Panc1 (cell line): ENCODE measurements at regions not wholly inside any gene's neighbourhood (a gene's known extent, or its start where the extent isn't known, plus 50 kb on each side); places are given as distances from the start of the nearest gene placed in this dataset.

ENCODE experiments used
- ATAC-seq: fragments of 200-7000 bp; cut with Tn5 transposase; 2 replicates; pipeline ENCODE4 v1.9.1; 2020; ENCODE audit warnings: mild to moderate bottlenecking, moderate library complexity
- BruUV-seq: library from RNA; stranded (reverse); fragments of 400-500 nt; replicated peaks from 2 replicates; lab custom pipeline; 2021; lab: Mats Ljungman, UMichigan
- CTCF ChIA-PET: fragments of 300-600 bp; sonication (Branson Sonifier 250); formaldehyde crosslinking; loops from one replicate; lab custom pipeline; 2022; ENCODE audit warnings: antibody characterized with exemption; lab: Charles Lee
- POLR2A ChIA-PET: fragments of 300-600 bp; sonication (Branson Sonifier 250); formaldehyde crosslinking; loops from one replicate; lab custom pipeline; 2022; ENCODE audit warnings: antibody characterized with exemption; lab: Charles Lee
- DNase-seq: peaks from one replicate; pipeline ENCODE4 v3.0.0-alpha.2; 2010; ENCODE audit warnings: low read depth, low spot score
- H3K27ac ChIP-seq: 2 replicates; pipeline ENCODE4 v1.5.1; 2011; ENCODE audit warnings: mild to moderate bottlenecking, low read length, inconsistent platforms
- H3K27me3 ChIP-seq: fragments of 200-500 bp; sonication (Bioruptor generic); 2 replicates; pipeline ENCODE4 v1.6.0; 2014; ENCODE audit warnings: low read length, inconsistent platforms; ENCODE audit not compliant: control insufficient read depth, insufficient read depth
- H3K36me3 ChIP-seq: fragments of 200-500 bp; sonication (Bioruptor generic); 2 replicates; pipeline ENCODE4 v1.5.1; 2014; ENCODE audit warnings: inconsistent platforms, mild to moderate bottlenecking, low read length, moderate library complexity; ENCODE audit not compliant: control insufficient read depth, insufficient read depth
- H3K4me1 ChIP-seq: 2 replicates; pipeline ENCODE4 v1.5.1; 2011; ENCODE audit warnings: inconsistent platforms, mild to moderate bottlenecking, low read length, moderate library complexity; ENCODE audit not compliant: control insufficient read depth, insufficient read depth
- H3K4me3 ChIP-seq, 2 experiments: 2 replicates each; pipeline ENCODE4 v1.5.1; 2011 to 2012; ENCODE audit warnings: low read depth in 2 of 2, low read length in 2 of 2, mild to moderate bottlenecking in 2 of 2, inconsistent platforms in 1 of 2, moderate library complexity in 1 of 2
- H3K9me3 ChIP-seq: fragments of 200-500 bp; sonication (Bioruptor generic); 2 replicates; pipeline ENCODE4 v1.5.1; 2014; ENCODE audit warnings: low read depth, mild to moderate bottlenecking, inconsistent platforms, low read length, moderate library complexity; ENCODE audit not compliant: control insufficient read depth, insufficient read depth
- POLR2AphosphoS5 ChIP-seq: IDR thresholded peaks from 2 replicates; pipeline ENCODE4 v1.6.1; 2012; ENCODE audit warnings: mild to moderate bottlenecking, low read depth, low read length, moderate library complexity
- REST ChIP-seq, 2 experiments: IDR thresholded peaks; 2 replicates each; pipeline ENCODE4 v1.6.1; 2011 to 2012; ENCODE audit warnings: low read depth in 2 of 2, control low read depth in 1 of 2, low read length in 1 of 2, mild to moderate bottlenecking in 1 of 2, moderate library complexity in 1 of 2; ENCODE audit not compliant: insufficient read depth in 1 of 2
- SIN3A ChIP-seq: IDR thresholded peaks from 2 replicates; pipeline ENCODE4 v1.6.1; 2012; ENCODE audit warnings: low read depth, mild to moderate bottlenecking, low read length, moderate library complexity, borderline replicate concordance; ENCODE audit not compliant: insufficient read depth
- TCF7L2 ChIP-seq: IDR thresholded peaks from 2 replicates; pipeline ENCODE4 v1.6.1; 2011; ENCODE audit warnings: mild to moderate bottlenecking, low read depth, low read length, inconsistent platforms
- in situ Hi-C: cut with HindIII; loops from 2 replicates; pipeline ENCODE4 v1.10.0; 2016; ENCODE audit warnings: low sequenced_read_pairs, low pct_unique_long_range_greater_than_20kb
- intact Hi-C: fragments of 100-400 bp; cut with micrococcal nuclease; formaldehyde crosslinking; loops from one replicate; pipeline ENCODE4 v1.10.0; 2022; ENCODE audit not compliant: unreplicated experiment
- TF ChIP-seq, protein P1 (sequence below): fragments of 450-650 bp; IDR thresholded peaks from 2 replicates; pipeline ENCODE4 v1.5.1; 2017; ENCODE audit warnings: mild to moderate bottlenecking

DNA sequence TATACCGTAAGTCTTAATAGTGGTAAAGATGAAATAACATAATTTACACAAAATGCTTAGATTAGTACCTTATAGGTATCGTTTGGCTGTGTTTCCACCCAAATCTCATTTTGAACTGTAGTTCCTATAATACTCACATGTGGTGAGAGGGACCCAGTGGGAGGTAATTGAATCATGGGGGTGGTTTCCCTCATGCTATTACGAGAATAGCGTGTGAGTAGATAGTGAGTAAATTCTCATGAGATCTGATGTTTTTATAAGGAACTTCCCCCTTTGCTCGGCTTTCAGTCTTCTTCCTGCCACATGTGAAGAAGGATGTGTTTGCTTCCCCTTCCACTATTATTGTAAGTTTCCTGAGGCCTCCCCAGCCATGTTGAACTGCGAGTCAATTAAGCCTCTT lies 426.3 kb upstream of the POT1 start:
- no TSS peak for BruUV-seq
- CTCF ChIA-PET, result no interaction called here
- H3K27ac ChIP-seq, result no peak overlapping the region

DNA sequence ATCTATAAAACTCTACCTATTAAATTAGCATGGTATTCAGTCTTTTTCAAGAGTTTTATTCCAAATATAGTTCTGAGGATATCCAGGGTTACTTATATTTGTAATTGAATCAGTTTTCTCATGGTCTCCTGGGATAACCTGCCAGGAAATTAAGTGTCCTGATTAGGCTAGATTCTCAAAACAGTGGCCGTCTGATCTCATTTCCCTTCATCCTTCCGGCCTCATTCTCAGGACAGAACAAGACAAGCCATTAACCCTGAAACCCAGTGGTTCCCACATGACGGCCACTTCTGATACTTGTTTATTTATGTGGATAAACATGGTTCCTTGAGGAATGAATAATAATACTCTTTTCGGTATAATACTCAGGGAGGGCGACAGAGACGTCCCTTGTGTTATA lies 417.6 kb upstream of the POT1 start:
- CTCF ChIA-PET, result no interaction called here
- Histone ChIP-seq H3K9me3 (no peaks in the 10 kb centered on the region; the same call in 1 of the 2 replicates), H3K4me3 (no peak overlapping the region), H3K27ac (no peak overlapping the region), H3K27me3 (no peaks in the 10 kb centered on the region), H3K36me3 (no peaks in the 10 kb centered on the region), H3K4me1 (no peaks in the 10 kb centered on the region)
- POLR2A ChIA-PET, result no interaction called here
- no peak for ATAC-seq
- TF ChIP-seq SIN3A (no peak), TCF7L2 (no peak), POLR2AphosphoS5 (no peak), REST (IDR thresholded peaks at IDR 0.05; ENCODE audit: insufficient read depth in 1 of 2, low read depth in 2 of 2, low read length in 1 of 2) (no peak)
- TF ChIP-seq, protein P1, sequence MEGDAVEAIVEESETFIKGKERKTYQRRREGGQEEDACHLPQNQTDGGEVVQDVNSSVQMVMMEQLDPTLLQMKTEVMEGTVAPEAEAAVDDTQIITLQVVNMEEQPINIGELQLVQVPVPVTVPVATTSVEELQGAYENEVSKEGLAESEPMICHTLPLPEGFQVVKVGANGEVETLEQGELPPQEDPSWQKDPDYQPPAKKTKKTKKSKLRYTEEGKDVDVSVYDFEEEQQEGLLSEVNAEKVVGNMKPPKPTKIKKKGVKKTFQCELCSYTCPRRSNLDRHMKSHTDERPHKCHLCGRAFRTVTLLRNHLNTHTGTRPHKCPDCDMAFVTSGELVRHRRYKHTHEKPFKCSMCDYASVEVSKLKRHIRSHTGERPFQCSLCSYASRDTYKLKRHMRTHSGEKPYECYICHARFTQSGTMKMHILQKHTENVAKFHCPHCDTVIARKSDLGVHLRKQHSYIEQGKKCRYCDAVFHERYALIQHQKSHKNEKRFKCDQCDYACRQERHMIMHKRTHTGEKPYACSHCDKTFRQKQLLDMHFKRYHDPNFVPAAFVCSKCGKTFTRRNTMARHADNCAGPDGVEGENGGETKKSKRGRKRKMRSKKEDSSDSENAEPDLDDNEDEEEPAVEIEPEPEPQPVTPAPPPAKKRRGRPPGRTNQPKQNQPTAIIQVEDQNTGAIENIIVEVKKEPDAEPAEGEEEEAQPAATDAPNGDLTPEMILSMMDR, result no peak
- in situ Hi-C loops, result no loop called here
- intact Hi-C loops, result no loop called here
- BruUV-seq, result no TSS peak
- DNase-seq, result no peak

More for the DNA sequence above, 426.3 kb upstream of the POT1 start:
- H3K36me3 ChIP-seq, result no peaks in the 10 kb centered on the region
- intact Hi-C loops (no loop called here), in situ Hi-C loops (no loop called here)
- no peaks in the 10 kb centered on the region for H3K4me1 ChIP-seq
- H3K27me3 ChIP-seq, result no peaks in the 10 kb centered on the region
- DNase-seq (no peak), ATAC-seq (no peak)
- POLR2A ChIA-PET, result no interaction called here
- no peaks in the 10 kb centered on the region for H3K9me3 ChIP-seq
- TF ChIP-seq POLR2AphosphoS5 (no peak), SIN3A (no peak), REST (IDR thresholded peaks at IDR 0.05; ENCODE audit: insufficient read depth in 1 of 2, low read depth in 2 of 2, low read length in 1 of 2) (no peak), TCF7L2 (no peak)
- TF ChIP-seq, protein P1, result no peak
- no peak overlapping the region for H3K4me3 ChIP-seq
